G401 (cell line): ENCODE measurements at regions not wholly inside any gene's neighbourhood (a gene's known extent, or its start where the extent isn't known, plus 50 kb on each side); places are given as distances from the start of the nearest gene placed in this dataset.
"Not testable (repeated sequence)": the region's sequence is repeated elsewhere in the genome, so short reads cannot be mapped to it uniquely, and the experiment has no call there.

Source experiments
- DNase-seq: peaks from one replicate; pipeline ENCODE4 v3.0.0-alpha.2; 2015; ENCODE audit warnings: low spot score
- in situ Hi-C: cut with HindIII; loops from 2 replicates; pipeline ENCODE4 v1.10.0; 2016; ENCODE audit warnings: low sequenced_read_pairs, mixed read lengths

DNA sequence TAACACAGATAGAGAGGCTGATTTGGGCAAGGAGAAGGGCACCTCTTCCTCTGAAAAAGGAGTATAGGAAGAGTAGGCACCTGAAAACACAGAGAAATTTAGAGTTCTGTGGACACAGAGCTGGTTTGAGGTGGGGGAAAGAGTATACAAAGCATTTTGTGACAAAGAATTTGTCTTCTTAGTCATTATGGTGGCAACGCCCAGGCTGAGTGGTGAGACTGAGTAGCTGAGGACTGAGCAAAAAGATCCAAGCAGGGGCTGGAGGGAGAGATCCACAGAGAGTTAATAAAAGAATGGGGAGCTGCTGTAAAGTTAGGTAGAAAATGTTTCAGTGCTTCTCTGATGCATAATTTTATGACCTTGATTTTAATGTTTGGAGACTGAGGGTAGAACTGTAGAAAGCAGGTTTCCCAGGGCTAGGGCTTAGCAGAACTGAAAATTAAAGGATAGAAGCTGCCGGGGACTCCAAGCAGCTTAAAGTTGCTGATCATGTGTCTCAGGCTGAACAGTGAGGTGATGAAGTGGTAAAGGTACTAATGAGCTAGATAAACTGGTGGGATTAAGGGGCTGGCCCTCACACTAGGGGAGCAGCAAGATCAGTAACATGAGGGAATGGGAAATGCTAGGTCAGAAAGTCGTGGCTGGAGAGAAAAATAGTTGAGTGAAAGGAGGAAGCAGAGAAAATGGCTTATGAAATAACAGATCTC lies 118.9 kb downstream of the CEP44 start:
- in situ Hi-C loops = no loop called here
- DNase-seq = no peak

DNA sequence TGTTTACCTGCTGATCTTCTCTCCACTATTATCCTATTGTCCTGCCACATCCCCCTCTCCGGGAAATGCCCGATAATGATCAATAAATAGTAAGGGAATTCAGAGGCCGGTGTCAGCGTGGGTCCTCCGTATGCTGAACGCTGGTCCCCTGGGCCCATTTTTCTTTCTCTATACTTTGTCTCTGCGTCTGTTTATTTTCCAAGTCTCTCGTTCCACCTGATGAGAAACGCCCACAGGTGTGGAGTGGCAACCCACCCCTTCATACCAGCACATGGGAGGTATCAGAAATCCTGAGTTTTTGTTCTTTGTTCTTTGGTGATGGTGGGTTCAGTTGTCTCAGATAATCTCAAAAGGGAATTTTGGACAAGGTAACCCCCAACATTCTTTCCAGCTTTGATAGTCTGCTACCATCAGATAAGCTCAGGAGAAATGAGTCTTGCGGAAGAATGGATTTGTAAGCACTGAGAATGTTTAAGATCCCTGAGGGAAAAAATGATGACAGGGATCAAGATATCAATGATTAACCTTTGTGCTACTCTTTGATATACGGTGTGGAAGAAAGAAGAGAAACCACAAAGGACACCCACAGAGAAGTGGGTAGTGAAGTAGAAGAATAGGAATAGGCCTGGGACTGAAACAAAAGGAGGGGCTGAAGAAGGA lies 117.9 kb downstream of the CEP44 start:
- no peak for DNase-seq
- in situ Hi-C loops = no loop called here

DNA sequence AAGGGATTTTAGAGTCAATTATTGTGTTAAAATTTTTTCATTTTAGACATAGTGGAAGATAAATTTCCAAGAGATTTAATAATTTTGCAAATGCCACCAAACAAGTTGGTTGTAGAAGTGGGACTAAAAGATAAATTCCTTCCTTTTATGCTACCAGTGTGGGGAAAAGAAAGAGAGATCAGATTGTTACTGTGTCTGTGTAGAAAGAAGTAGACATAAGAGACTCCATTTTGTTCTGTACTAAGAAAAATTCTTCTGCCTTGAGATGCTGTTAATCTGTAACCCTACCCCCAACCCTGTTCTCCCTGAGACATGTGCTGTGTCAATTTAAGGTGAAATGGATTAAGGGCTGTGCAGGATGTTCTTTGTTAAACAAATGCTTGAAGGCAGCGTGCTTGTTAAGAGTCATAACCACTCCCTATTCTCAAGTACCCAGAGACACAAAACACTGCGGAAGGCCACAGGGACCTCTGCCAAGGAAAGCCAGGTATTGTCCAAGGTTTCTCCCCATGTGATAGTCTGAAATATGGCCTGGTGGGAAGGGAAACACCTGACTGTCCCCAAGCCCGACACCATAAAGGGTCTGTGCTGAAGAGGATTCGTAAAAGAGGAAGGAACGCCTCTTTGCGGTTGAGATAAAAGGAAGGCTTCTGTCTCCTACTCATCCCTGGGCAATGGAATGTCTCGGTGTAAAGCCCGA lies 117.0 kb downstream of the CEP44 start:
- in situ Hi-C loops, DNase-seq: not testable (repeated sequence)

DNA sequence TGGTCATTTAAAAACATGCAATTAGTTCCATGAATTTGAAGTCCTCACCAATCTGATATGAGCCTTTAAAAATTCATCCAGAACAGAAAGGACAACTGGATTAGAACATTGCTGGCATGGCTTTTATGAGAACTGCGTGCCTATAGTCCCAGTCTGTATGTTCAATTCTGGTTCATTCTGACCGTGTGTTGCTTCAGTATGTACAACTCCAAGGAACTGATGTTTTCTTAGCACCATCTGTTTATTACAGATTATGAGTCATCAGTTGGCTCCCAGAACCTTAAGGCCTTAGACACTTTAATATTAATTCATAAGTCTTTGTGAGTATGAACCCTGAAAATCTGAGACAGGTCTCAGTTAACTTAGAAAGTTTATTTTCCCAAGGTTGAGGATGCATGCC lies 115.0 kb downstream of the CEP44 start:
- in situ Hi-C loops = no loop called here
- DNase-seq = no peak

DNA sequence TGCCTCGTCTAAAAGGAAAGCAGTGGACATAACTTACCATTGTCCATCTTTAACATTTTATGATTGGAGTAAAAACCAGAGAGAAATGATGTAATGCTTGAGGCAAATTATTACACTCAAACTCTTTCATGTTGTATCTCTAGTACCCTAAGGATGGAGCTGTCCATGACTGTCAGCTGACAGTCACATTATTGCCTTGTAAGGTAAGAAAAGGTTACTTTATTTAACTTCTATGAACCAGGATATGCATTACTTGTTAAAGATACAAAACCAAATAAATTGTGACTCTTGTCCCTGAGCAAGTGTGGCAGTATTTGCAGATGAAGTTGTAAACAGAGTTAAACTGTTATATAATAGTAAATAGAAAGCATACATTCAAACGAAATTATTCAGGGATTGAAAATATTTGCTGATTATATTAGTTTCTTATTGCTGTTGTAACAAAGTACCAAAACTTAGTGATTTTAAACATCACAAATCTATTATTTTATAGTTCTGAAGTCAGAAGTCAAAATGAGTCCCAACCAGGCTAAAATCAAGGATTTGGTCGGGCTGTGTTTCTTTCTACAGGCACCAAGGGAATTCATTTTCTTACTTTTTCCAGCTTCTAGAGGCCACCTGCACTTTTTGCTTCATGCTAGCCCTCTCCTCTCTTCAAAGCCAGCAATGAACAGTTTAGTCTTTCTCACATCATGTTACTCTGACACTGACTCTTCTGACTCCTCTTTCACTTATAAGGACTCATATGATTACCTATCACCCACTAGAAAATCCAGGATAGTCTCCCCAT lies 113.8 kb downstream of the CEP44 start:
- in situ Hi-C loops = no loop called here
- no peak for DNase-seq

DNA sequence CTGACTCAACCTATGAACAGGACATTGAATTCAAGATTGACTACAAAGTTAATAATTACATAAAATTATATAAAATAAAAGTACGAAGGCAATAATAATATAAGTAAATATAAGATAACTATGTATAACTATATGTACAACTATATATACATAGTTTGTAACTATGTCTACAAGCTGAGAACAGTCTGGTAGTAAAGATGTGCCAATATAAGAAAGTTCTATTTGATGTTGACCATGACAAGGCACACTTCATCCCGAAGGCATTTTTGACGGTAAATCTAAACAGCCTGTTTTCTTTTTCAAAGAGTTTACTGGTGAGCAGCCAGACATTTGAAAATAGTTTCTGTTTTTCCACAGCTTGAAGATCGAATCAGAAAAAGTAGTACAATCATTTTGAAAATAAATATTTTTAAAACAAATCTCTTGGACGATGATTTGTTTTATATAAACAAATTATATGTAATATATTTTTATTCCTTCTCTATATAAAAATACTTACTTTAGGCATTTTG lies 112.9 kb downstream of the CEP44 start:
- DNase-seq = no peak

DNA sequence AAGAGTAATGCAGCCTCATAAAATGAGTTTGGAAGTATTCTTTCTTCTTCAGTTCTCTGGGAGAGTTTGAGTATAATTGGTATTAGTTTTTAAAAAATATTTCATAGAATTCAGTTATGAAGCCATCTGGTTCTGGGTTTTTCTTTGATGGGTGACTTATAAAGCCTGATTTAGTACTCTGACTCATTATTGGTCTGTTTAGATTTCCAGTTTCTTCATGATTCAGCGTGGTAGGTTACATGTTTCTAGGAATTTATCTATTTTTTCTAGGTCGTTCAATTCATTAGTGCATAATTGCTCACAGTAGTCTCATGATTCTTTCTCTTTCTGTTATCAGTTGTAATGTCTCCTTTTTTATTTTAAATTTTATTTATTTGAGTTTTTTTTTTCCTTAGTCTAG lies 111.2 kb downstream of the CEP44 start:
- DNase-seq = no peak
- in situ Hi-C loops = no loop called here

More for the DNA sequence above, 112.9 kb downstream of the CEP44 start:
- in situ Hi-C loops = no loop called here

DNA sequence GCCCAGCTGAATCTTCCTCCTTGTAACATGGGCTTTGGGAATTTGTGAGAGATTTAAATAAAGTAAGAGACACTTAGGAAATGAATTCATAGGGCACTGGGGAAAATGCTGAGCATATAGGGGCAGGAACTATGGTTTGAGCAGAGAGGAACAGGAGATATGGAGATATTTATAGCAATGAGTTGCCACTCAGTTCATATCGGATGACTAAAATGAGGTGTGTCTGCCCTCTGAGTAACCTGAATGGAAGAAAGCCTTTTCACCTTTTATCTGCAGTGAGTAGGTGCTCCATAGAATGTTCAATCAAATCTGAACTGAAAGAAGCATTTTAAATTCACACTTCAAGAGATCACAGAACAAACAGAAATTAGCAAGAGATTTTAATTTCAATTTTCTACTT lies 105.7 kb downstream of the CEP44 start:
- no peak for DNase-seq
- in situ Hi-C loops = no loop called here

DNA sequence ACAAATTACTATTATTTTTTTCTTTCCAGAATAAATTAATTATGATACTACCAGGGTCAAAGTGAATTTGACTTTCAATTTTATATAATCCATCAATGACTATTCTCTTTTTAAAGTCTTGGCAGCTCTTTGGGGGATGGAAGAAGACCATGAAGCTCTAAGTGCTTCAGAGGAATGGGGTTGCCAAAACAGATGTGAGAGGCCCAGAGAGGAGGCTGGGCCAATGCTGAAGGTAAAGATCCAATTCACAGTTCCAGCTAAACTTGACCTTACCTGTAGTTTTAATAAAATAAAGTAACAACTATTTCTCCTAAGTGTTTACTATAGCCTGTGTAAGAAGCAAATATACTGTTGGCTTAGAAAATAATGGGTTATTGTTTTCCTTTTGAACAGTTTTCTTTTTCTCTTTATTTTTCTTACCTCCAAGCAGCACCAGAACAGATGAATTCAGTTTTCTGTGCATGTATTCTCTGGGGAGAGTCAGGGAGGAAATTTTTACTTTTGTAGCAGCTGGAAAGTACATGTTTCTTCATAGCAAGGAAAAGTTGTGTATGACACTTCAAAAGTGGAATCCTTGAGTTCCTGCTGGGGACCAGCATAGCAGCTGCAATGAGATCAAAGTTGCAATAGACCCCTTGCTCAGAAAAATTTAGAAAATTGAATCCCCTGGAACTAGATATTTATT lies 104.9 kb downstream of the CEP44 start:
- in situ Hi-C loops = no loop called here
- no peak for DNase-seq

DNA sequence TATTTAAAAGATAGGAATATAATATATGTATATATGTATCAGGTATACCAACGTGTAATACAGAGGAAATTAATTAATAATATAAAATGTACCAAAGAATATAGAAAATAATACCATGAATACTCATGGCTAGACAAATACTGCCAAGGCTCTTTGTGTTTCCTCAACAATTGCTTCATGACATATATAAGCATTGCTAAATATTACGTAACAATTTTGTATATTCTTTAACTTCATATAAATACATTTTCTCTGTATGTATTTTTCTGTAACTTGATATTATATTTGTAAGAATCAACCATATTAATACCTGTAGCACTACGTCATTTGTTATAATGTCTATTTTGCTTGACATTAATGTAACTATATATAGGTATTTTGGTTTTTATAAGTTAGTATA lies 104.0 kb downstream of the CEP44 start:
- in situ Hi-C loops = no loop called here
- DNase-seq = no peak

DNA sequence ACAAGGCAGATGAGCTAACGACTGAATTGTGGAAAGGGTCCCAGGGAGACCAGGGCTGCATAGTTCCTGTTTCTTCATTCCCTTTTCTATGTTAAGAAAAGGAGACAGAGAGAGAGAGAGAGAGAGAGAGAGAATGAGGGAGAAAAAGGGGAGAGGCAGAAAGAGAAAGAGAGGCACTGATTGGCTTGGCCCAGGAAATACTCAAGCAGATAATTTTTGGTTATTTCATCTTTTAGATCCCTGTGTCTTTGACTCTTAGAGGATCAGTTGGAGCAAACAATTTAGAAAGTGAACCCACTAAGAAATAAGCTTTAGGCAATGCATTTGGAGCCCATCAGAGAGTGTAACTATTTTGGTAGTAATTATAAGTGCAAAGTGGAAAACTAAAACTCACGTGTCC lies 103.4 kb downstream of the CEP44 start:
- in situ Hi-C loops = no loop called here
- no peak for DNase-seq

DNA sequence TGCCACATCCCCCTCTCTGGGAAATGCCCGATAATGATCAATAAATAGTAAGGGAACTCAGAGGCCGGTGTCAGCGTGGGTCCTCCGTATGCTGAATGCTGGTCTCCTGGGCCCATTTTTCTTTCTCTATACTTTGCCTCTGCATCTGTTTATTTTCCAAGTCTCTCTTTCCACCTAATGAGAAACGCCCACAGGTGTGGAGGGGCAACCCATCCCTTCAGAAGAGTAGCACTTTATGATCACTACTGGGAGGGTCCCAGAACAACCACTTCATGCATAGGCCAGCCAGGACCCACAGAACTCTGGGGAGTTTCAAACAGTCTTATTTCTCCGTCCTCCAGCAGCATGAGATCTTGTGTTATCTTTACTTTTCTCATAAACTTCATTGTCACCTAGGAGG lies 100.1 kb downstream of the CEP44 start:
- in situ Hi-C loops = no loop called here
- no peak for DNase-seq

DNA sequence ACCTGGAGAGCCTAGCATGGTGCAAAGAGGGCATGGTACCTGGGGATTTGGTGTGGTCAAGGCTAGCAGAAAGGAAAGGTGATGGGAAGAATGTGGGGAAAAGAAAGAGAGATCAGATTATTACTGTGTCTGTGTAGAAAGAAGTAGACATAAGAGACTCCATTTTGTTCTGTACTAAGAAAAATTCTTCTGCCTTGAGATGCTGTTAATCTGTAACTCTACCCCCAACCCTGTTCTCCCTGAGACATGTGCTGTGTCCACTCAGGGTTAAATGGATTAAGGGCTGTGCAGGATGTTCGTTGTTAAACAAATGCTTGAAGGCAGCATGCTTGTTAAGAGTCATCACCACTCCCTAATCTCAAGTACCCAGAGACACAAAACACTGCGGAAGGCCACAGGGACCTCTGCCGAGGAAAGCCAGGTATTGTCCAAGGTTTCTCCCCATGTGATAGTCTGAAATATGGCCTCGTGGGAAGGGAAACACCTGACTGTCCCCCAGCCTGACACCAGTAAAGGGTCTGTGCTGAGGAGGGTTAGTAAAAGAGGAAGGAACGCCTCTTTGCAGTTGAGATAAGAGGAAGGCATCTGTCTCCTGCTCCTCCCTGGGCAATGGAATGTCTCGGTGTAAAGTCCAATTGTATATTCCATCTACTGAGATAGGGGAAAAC lies 99.4 kb downstream of the CEP44 start:
- in situ Hi-C loops, DNase-seq: not testable (repeated sequence)
